ENCODE measurements at regions not wholly inside any gene's neighbourhood (a gene's known extent, or its start where the extent isn't known, plus 50 kb on each side); places are given as distances from the start of the nearest gene placed in this dataset.
"Not testable (repeated sequence)": the region's sequence is repeated elsewhere in the genome, so short reads cannot be mapped to it uniquely, and the experiment has no call there.

- peak; percentile 35 for DNase-seq (ENCODE audit: low read depth)
Observed at GRCh38 chr13:44814161-44814560, 175.1 kb downstream of the NUFIP1 start.

GRCh38 chr13:44812818-44813217 is 176.5 kb downstream of the NUFIP1 start:
- DNase-seq (ENCODE audit: low read depth) = no peak

GRCh38 chr13:44810061-44810840 is 179.0 kb downstream of the NUFIP1 start:
- no peak for DNase-seq (ENCODE audit: low read depth)

GRCh38 chr13:44809190-44809589 is 180.1 kb downstream of the NUFIP1 start:
- DNase-seq (ENCODE audit: low read depth) = no peak

- DNase-seq (ENCODE audit: low read depth) = no peak
Observed at GRCh38 chr13:44808185-44808584, 181.1 kb downstream of the NUFIP1 start.

DNA sequence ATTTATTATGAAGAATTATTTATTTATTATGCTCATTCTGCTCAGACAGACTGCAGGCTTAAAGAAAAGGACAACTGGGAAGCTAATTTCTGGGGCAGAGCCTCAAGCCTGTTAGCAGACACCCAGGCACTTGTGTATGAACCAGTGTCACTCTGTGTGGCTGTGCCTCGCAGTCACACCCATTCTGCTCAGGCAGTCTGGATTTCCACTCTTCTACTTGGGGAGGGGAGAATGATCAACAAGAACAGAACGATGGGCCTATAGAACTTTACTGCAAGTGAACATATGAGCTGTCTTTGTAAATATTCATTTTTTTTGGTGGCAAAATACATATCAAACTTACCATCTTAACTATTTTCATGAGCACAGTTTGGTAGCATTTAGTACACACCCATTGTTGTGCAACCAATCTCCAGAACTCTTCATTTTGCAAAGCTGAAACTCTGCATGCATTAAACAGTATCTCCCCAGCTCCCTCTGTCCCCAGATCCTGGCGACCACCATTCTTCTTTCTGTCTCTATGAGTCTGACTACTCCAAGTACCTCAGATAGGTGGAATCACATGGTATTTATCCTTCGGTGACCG is 181.7 kb downstream of the NUFIP1 start:
- DNase-seq (ENCODE audit: low read depth) = no peak

- no peak for DNase-seq (ENCODE audit: low read depth)
Observed at GRCh38 chr13:44806826-44807225, 182.4 kb downstream of the NUFIP1 start.

DNA sequence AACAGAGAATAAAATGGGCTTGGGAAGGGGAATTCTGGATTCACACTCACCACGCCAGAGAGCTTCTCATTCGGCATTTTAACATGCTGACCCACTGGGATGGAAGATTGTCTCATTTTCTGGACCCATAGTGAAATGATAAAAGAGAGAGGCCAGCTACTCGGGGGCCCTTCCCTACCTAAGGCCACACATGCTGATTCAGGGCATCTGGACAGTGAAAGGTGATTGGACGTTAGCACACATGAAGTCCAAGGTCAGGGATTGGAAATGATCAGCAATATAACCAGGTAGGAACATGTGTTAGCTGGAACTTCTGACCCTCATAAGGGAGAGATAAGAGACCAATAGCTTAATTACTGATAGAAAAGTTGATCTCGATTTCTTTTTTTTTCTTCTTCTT is 183.7 kb downstream of the NUFIP1 start:
- no peak for DNase-seq (ENCODE audit: low read depth)

GRCh38 chr13:44803390-44803789 is 185.9 kb downstream of the NUFIP1 start:
- no peak for DNase-seq (ENCODE audit: low read depth)

GRCh38 chr13:44802491-44802890 is 186.8 kb downstream of the NUFIP1 start:
- no peak for DNase-seq (ENCODE audit: low read depth)

GRCh38 chr13:44801990-44802389 is 187.3 kb downstream of the NUFIP1 start:
- DNase-seq (ENCODE audit: low read depth) = peak; percentile 75

GRCh38 chr13:44800626-44801025 is 188.6 kb downstream of the NUFIP1 start:
- no peak for DNase-seq (ENCODE audit: low read depth)

GRCh38 chr13:44797685-44798084 is 191.6 kb downstream of the NUFIP1 start:
- peak; percentile 26 for DNase-seq (ENCODE audit: low read depth)

GRCh38 chr13:44796597-44797490 is 192.4 kb downstream of the NUFIP1 start:
- DNase-seq (ENCODE audit: low read depth) = peak; percentile 50

DNA sequence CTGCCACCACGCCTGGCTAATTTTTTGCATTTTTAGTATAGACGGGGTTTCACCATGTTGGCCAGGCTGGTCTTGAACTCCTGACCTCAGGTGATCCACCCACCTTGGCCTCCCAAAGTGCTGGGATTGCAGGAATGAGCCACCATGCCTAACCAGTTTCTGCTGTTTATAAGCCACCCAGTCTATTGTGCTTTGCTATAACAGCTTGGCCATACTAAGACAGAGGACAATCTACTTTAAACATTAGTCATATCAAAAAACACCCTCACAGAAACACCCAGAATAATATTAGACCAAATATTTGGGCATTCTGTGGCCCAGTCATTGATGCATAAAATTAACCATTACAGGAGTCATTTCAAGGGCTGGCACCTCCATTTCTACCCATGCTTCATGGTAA is 193.2 kb downstream of the NUFIP1 start:
- DNase-seq (ENCODE audit: low read depth) = not testable (repeated sequence)

DNA sequence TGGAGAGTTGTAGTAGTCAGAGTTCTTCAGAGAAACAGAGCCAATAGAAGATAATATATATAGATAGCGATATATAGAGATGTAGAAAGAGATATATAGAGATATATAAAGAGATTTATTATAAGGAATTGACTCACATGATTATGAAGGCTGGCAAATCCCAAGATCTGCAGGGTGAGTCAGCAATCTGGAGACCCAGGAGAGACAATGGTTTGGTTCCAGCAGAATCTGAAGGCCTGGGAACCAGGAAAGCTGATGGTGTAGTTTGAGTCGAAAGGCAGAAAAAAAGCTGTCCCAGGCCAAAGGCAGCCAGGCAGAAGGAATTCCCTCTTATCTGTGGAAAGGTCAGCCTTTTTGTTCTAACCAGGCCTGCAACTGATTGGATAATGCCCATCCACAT is 194.1 kb downstream of the NUFIP1 start:
- no peak for DNase-seq (ENCODE audit: low read depth)

DNA sequence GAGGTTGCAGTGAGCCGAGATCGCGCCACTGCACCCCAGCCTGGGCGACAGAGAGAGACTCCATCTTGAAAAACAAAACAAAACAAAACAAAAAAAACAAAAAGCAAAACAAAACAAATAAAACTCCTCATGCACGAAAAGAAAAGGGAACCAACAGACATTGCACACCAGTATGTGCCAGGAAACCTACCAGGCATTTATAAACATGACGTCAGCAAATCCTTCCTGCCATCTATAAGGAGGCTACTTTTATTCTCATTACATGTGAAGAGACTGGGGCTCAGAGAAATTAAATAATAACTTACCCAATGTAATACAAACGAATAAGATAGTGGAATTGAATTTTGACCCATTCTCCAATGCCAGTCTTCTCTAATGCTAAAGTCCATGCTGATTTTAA is 197.2 kb downstream of the NUFIP1 start:
- DNase-seq (ENCODE audit: low read depth) = peak; percentile 59

DNA sequence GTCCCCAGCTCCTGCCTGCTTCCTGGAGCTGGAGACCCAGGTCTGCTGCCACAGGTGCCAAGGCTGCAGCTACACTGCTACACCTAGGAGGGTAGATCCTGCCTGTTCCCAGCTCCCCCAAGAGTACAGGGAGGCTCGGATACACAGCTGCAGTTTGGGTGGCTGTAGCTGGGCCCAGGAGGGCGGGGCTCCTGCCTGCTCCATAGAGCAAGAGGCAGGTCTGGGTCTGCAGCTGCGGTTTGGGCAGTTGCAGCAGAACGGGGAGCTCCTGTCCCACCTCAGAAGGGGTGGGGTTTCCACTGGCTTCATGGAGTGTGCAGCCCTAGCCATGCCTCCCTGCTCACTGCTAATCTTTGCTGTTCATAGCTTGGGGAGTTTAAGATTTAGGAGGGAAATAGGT is 199.0 kb downstream of the NUFIP1 start:
- no peak for DNase-seq (ENCODE audit: low read depth)

DNA sequence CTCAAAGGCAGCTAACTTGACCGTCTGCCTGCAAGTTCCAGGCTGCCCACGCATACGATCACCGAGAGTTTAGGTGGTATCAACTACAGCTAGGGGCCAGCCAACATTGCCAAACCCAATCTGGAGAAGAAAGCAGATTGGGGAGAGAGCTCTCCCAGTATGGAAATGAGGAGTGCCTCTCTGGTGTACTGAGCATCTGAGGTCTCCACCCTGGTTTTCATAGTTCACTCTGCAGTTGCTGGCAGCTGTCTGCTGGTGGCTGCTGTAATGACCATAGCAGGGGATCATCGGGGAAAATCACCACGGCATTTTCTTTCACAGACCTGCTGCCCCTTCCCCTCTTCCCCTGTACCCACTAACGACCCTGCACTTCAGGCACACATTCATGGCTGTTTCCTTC is 201.7 kb downstream of the NUFIP1 start:
- no peak for DNase-seq (ENCODE audit: low read depth)

DNA sequence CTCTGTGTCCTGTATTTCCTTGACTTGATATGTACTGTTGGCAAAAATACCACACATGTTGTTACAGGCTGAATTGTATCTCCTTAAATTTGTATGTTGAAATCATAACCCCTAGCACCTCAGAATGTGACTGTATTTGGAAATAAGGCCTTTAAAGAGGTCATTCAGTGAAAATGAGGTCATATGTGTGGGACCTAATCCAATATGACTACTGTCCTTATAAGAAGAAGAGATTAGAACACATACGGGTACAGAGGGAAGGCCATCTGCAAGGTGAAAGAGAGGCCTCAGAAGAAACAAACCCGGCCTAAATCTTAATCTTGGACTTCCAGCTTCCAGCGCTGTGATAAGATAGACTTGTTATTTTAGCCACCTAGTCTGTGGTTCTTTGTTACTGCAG is 202.5 kb downstream of the NUFIP1 start:
- no peak for DNase-seq (ENCODE audit: low read depth)

GRCh38 chr13:44785401-44785800 is 203.9 kb downstream of the NUFIP1 start:
- no peak for DNase-seq (ENCODE audit: low read depth)

DNA sequence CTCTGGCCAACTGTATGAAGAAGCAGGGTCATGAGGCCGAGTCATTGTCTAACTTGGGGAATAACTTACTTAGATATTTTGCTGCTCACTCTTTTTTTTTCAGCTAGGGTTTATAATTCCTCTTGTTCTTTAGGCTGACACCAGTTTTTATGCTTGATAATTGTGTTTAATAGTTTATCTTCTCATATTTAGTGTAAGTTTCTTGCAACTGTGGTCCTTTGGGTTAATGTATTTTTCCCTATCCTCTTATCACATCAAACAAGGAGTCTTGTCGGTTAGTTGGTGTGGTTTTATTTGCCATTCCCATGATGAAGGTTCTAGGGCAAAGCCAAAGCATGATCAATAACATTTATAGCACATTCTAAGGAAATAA is 204.6 kb downstream of the NUFIP1 start:
- no peak for DNase-seq (ENCODE audit: low read depth)
